Muscle of leg (tissue), 3 donors: ENCODE measurements at regions not wholly inside any gene's neighbourhood (a gene's known extent, or its start where the extent isn't known, plus 50 kb on each side); places are given as distances from the start of the nearest gene placed in this dataset.

Experiments used
- DNase-seq: peaks from one replicate; pipeline ENCODE4 v3.0.0; 2013
- H3K27ac ChIP-seq: one replicate; pipeline ENCODE4 v1.5.1; 2013; ENCODE audit warnings: mild to moderate bottlenecking, low read length, control low read depth
- H3K27me3 ChIP-seq: one replicate; pipeline ENCODE4 v1.6.1; 2013; ENCODE audit warnings: low read length; ENCODE audit not compliant: control insufficient read depth, insufficient read depth
- H3K36me3 ChIP-seq: one replicate; pipeline ENCODE4 v1.6.1; 2013; ENCODE audit warnings: low read length; ENCODE audit not compliant: control insufficient read depth, insufficient read depth
- H3K4me1 ChIP-seq: one replicate; pipeline ENCODE4 v1.6.1; 2013; ENCODE audit warnings: low read length; ENCODE audit not compliant: control insufficient read depth, insufficient read depth
- H3K4me3 ChIP-seq: one replicate; pipeline ENCODE4 v1.5.1; 2013; ENCODE audit warnings: low read length, control low read depth
- H3K9me3 ChIP-seq: replicated peaks from 2 replicates; pipeline ENCODE4 v1.6.1; 2013; ENCODE audit warnings: low read depth, low read length; ENCODE audit not compliant: control insufficient read depth
- WGBS: methylation state at CpG from one replicate; pipeline ENCODE4 v1.1.5; 2013; ENCODE audit warnings: missing lambda C conversion rate; ENCODE audit not compliant: insufficient coverage; 5-methylcytosine and 5-hydroxymethylcytosine counted together

DNA sequence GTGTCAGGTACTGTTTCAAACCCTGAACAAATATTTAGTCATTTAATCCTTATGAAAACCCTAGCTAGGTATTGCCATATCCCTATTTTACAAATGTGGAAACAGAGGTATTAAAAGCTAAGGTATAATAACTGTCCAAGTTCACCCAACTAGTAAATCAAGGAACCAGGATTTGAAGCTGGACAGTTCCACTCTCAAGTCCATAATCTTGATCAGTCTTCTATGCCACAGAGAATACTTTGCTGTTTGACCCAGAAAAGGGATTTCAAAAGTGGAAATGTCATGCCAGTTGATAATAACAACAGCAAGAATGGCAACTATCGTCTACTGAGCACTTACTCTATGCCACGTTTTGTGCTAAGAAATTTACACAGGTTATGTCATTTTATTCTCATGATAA is 90.4 kb upstream of the KIT start:
- no peaks in the 10 kb centered on the region for H3K36me3 ChIP-seq
- no peaks in the 10 kb centered on the region for H3K9me3 ChIP-seq
- H3K4me1 ChIP-seq, result no peaks in the 10 kb centered on the region
- no CpG with 5 or more reads among the region's 2 CpGs for WGBS
- no peak for DNase-seq
- H3K27me3 ChIP-seq, result no peaks in the 10 kb centered on the region
- H3K27ac ChIP-seq, result no peak overlapping the region
- H3K4me3 ChIP-seq, result no peak overlapping the region

DNA sequence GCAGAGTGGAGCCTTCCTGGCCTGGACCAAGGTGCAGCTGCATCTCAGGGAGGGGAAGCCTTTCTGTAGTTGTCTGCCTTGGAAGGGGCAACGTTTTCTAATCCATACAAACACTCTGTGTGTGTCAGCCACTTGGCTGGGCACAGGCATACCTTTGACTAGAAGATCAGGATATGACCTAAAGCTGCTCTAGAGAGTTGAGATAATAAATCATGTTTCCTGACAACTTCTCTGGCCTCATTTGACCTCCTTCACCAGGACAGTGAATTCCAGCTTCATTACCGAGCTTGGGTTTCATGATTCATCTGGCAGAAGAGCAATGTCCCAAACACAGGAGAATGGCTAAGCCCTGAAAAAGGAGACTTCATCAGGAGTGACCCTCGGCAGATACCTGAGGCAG is 89.6 kb upstream of the KIT start:
- Histone ChIP-seq H3K4me1 (no peaks in the 10 kb centered on the region), H3K4me3 (no peak overlapping the region), H3K36me3 (no peaks in the 10 kb centered on the region), H3K27ac (no peak overlapping the region), H3K9me3 (no peaks in the 10 kb centered on the region), H3K27me3 (no peaks in the 10 kb centered on the region)
- no peak for DNase-seq
- WGBS, result 51% methylated on average over 2 of the region's 3 CpGs

DNA sequence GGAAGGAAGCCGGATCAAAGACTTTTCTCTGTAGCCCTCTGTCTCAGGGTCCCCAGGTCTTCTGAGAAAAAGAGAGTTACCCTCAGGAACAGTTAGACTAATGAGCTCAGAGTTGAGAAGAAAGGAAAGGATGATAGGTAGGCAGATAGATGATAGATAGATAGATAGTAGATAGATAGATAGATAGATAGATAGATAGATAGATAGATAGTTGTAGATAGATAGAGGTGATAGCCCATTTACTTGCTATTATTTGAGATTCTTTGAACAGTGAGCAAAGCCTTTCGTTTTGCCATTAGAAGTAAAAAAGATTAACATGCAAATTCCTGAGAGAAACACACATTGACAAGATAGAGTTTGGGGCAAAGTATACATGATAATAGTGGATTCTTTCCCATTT is 86.9 kb upstream of the KIT start:
- Histone ChIP-seq H3K36me3 (no peaks in the 10 kb centered on the region), H3K4me1 (no peaks in the 10 kb centered on the region), H3K9me3 (no peaks in the 10 kb centered on the region), H3K27me3 (no peaks in the 10 kb centered on the region), H3K27ac (no peak overlapping the region), H3K4me3 (no peak overlapping the region)
- 100% methylated on average over 1 of the region's 2 CpGs for WGBS
- no peak for DNase-seq

DNA sequence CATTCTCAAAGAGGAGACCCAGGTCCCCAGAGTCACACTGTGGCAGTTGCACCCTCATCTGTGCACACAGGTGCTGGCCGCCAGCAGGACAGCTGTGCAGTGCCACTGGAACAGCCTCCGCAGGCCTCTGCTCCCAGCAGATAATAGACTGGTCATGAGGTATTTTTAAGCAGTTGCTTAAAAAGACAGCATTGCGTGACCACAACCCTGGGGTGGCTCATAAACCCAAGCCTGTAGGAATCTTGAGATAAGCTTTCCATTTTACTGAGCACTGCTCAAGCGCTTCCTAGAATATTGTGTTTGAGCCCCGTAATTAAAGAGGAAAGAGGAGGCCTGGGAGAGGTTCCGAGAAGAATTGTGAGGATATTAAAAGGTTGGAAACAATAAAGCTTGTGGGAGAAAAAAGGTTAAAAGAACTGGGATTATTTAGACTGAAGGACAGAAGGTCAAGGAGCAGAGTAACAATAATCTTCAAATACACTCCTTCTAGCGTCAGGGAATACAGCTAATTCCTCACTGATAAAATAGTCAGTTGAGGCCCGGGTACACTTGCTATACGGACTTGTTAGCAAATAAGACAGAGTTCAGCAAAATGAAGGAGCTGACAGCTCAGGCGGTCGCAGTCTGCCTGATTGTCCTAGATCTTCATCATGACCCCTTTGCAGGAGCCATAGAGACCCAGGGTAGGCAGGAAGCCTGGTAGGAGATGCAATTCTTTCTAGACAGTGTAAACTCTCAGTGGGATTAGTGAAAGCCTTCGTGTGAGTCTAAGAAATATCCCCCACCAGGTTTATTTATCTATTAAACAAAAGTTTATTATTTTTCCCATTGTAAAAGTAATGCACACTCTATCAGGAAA is 86.2 kb upstream of the KIT start:
- DNase-seq, result no peak
- Histone ChIP-seq H3K4me1 (no peaks in the 10 kb centered on the region), H3K4me3 (no peak overlapping the region), H3K9me3 (no peaks in the 10 kb centered on the region), H3K27me3 (no peaks in the 10 kb centered on the region), H3K27ac (no peak overlapping the region), H3K36me3 (no peaks in the 10 kb centered on the region)
- 84% methylated on average over 10 of the region's 12 CpGs for WGBS

DNA sequence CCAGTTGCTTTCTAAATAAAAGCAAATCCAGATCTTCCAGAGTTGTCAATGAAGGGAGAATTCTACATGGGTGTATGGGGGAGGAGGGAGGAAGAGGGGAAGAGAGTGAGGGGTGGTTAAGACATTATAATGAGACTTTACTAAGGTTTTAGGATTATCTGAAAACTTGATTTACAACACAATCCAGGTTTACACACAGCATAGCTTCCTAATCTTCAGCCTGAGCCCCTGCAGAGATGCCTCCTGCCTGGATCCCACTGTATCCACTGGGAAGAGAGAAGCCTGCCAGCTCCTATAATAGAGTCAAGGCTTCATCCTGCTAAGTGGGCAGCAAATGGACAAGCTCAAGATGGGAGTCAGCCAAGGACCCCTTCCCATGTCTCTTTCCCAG is 85.6 kb upstream of the KIT start:
- H3K9me3 ChIP-seq, result no peaks in the 10 kb centered on the region
- H3K27ac ChIP-seq, result no peak overlapping the region
- no peak for DNase-seq
- H3K36me3 ChIP-seq, result no peaks in the 10 kb centered on the region
- no peaks in the 10 kb centered on the region for H3K27me3 ChIP-seq
- H3K4me1 ChIP-seq, result no peaks in the 10 kb centered on the region
- no peak overlapping the region for H3K4me3 ChIP-seq

DNA sequence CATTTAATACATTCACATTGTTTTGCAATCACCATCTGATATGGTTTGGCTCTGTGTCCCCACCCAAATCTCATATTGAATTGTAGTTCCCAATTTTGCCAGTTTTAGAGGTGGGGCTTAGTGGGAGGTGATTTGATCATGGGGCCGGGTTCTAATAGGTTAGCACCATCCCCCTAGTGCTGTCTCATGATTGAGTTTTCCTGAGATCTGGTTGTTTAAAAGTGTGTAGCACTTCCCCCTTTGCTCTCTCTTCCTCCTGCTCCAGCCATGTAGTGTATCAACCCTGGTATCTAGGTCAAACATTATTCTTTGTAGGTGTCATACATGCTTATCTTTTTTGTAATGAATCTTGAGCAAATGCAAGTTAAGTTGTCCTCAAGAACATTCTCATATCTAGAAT is 83.3 kb upstream of the KIT start:
- no peak overlapping the region for H3K4me3 ChIP-seq
- no CpG with 5 or more reads among the region's 1 CpG for WGBS
- H3K4me1 ChIP-seq, result no peaks in the 10 kb centered on the region
- no peaks in the 10 kb centered on the region for H3K9me3 ChIP-seq
- no peak overlapping the region for H3K27ac ChIP-seq
- H3K27me3 ChIP-seq, result no peaks in the 10 kb centered on the region
- no peaks in the 10 kb centered on the region for H3K36me3 ChIP-seq
- no peak for DNase-seq

DNA sequence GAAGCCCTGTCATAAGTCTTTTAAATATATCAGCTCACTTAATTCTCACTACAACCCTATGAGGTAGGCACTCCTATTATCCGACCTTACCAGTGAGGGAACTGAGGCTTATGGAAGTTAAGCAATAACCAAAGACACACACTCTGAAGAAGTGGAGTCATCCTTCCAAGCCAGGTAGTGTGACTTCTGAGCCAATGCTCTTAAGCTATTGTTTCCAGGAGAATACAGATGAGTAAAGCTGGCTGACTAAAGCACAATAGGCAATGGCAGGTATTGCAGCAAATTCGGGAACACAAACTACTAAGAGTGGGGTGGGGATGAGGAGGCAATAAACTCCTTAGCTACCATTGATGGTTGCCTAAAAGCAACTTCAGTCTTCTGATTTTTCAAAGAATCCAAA is 81.8 kb upstream of the KIT start:
- Histone ChIP-seq H3K27ac (no peak overlapping the region), H3K4me1 (no peaks in the 10 kb centered on the region), H3K9me3 (no peaks in the 10 kb centered on the region), H3K36me3 (no peaks in the 10 kb centered on the region), H3K4me3 (no peak overlapping the region), H3K27me3 (no peaks in the 10 kb centered on the region)
- DNase-seq, result no peak
- no CpG with 5 or more reads among the region's 2 CpGs for WGBS

DNA sequence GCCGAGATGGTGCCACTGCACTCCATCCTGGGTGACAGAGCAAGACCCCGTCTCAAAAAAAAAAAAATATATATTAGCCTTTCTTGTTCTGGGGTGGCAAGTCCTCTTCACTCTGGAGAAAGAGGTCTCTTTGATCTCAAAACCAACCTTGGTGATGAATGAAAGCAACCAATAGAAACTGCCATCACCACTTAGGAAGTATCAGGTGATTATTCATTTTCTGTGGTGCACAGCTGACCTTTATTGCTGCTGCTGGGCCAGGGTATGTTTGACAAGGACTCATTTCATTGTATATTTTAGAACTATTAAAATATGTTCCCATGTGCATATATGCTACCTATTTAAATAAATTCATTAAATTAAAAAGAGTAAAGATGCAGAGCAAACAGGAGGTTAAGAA is 76.0 kb upstream of the KIT start:
- H3K4me1 ChIP-seq, result no peaks in the 10 kb centered on the region
- no peaks in the 10 kb centered on the region for H3K36me3 ChIP-seq
- no CpG with 5 or more reads among the region's 2 CpGs for WGBS
- H3K9me3 ChIP-seq, result no peaks in the 10 kb centered on the region
- DNase-seq, result no peak
- no peak overlapping the region for H3K27ac ChIP-seq
- H3K27me3 ChIP-seq, result no peaks in the 10 kb centered on the region
- H3K4me3 ChIP-seq, result no peak overlapping the region

DNA sequence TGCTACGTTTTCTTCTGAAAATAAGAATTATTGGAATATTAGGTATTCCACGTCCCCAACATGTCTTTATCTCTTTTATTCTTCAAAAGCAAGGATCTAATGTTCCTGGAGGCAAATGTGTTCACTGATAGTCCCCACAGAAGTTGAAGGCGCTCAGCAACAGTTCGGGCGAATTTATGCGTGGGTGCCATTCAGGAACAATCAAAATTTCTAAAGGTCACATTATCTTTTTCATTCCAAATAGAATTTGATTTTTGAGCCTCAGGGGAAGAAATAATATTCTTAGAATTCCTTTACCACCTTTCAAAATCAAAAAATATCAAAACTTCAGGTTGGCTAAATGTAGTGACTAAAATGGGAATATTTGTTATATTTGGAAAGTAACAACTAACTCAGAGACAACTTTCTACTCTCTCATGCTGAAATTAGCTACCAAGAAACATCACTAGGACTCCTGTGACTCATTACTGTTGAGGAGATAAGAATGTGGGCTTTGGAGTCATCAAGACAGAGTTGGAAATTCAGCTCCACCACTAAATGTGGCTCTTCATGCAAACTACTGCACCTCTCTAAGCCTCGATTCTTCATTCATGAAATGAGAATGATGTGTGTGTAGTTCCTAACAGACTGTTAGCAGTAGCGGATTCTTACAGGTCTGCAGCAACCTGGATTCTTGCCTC is 72.3 kb upstream of the KIT start:
- WGBS, result no CpG with 5 or more reads among the region's 8 CpGs
- Histone ChIP-seq H3K27me3 (no peaks in the 10 kb centered on the region), H3K27ac (no peak overlapping the region), H3K4me1 (no peaks in the 10 kb centered on the region), H3K9me3 (no peaks in the 10 kb centered on the region), H3K4me3 (no peak overlapping the region), H3K36me3 (no peaks in the 10 kb centered on the region)
- no peak for DNase-seq

DNA sequence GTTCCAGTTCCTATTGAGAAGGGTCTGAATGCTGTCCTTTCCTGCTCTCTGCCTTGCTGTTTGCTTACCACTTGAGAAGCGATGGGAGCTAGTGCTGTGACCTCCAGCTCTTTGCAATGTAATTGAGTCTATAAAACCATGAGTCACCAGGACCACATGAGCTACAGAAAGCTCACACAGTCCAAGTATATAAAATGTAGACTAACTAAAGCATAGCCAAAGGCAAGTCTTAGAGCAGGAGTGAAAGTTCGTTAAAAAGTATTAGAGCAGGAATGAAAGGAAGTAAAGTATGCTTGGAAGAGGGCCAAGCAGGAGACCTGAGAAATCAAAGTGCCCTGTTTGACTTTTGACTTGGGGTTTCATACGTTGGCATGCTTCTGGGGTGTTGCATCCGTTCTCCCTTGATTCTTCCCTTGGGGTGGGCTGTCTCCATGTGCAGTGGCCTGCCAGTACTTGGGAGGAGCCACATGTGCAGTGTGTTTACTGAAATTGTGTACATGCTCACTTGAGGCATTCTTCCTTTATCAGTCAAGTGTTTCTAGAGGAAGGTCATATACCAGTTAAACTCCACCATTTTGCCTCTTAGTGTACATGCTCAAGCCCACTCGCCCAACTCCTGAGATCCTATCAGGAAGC is 71.3 kb upstream of the KIT start:
- no peak overlapping the region for H3K27ac ChIP-seq
- no peaks in the 10 kb centered on the region for H3K27me3 ChIP-seq
- H3K36me3 ChIP-seq, result no peaks in the 10 kb centered on the region
- H3K9me3 ChIP-seq, result no peaks in the 10 kb centered on the region
- 78% methylated on average over 1 of the region's 5 CpGs for WGBS
- DNase-seq, result no peak
- no peaks in the 10 kb centered on the region for H3K4me1 ChIP-seq
- H3K4me3 ChIP-seq, result no peak overlapping the region
